Muscle of back (tissue), 3 donors: ENCODE measurements at regions not wholly inside any gene's neighbourhood (a gene's known extent, or its start where the extent isn't known, plus 50 kb on each side); places are given as distances from the start of the nearest gene placed in this dataset.

Source experiments
- DNase-seq, 3 donors: peaks; one replicate each; pipeline versions ENCODE4 v3.0.0 to v3.0.0-alpha.2; 2013

- DNase-seq: no peak
Observed at GRCh38 chr7:46461334-46461777, 540.3 kb upstream of the IGFBP3 start.

- DNase-seq: no peak
Observed at GRCh38 chr7:46459942-46460341, 538.9 kb upstream of the IGFBP3 start.

GRCh38 chr7:46454816-46455215, 533.7 kb upstream of the IGFBP3 start:
- DNase-seq: peak; percentile 47 to 81 (median 66)

- no peak for DNase-seq
Observed at GRCh38 chr7:46452561-46453135, 531.6 kb upstream of the IGFBP3 start.

- DNase-seq: no peak
Observed at GRCh38 chr7:46451846-46452245, 530.8 kb upstream of the IGFBP3 start.

GRCh38 chr7:46450886-46451285, 529.8 kb upstream of the IGFBP3 start:
- DNase-seq: no peak

GRCh38 chr7:46450425-46450824, 529.4 kb upstream of the IGFBP3 start:
- no peak for DNase-seq

- no peak for DNase-seq
Observed at GRCh38 chr7:46449743-46450142, 528.7 kb upstream of the IGFBP3 start.

GRCh38 chr7:46448478-46448877, 527.4 kb upstream of the IGFBP3 start:
- DNase-seq: no peak

GRCh38 chr7:46446151-46446550, 525.1 kb upstream of the IGFBP3 start:
- no peak for DNase-seq

GRCh38 chr7:46444256-46444655, 523.2 kb upstream of the IGFBP3 start:
- DNase-seq: no peak

- DNase-seq: no peak
Observed at GRCh38 chr7:46440186-46440585, 519.1 kb upstream of the IGFBP3 start.

GRCh38 chr7:46432708-46433107, 511.6 kb upstream of the IGFBP3 start:
- DNase-seq: peak in 1 of 3 donors; percentile 19

- DNase-seq: peak in 2 of 3 donors; percentile 11 to 49
Observed at GRCh38 chr7:46428295-46428694, 507.2 kb upstream of the IGFBP3 start.

GRCh38 chr7:46424934-46425333, 503.9 kb upstream of the IGFBP3 start:
- no peak for DNase-seq

GRCh38 chr7:46421441-46422230, 500.6 kb upstream of the IGFBP3 start:
- no peak for DNase-seq

GRCh38 chr7:46414946-46415345, 493.9 kb upstream of the IGFBP3 start:
- DNase-seq: no peak

GRCh38 chr7:46411236-46411635, 490.2 kb upstream of the IGFBP3 start:
- DNase-seq: no peak

GRCh38 chr7:46407125-46407524, 486.1 kb upstream of the IGFBP3 start:
- DNase-seq: no peak

- DNase-seq: no peak
Observed at GRCh38 chr7:46397591-46397990, 476.5 kb upstream of the IGFBP3 start.

- DNase-seq: peak; percentile 83 to 94 (median 89)
Observed at GRCh38 chr7:46396481-46396880, 475.4 kb upstream of the IGFBP3 start.

GRCh38 chr7:46393142-46393541, 472.1 kb upstream of the IGFBP3 start:
- DNase-seq: no peak
